Panc1 (cell line): ENCODE measurements at regions not wholly inside any gene's neighbourhood (a gene's known extent, or its start where the extent isn't known, plus 50 kb on each side); places are given as distances from the start of the nearest gene placed in this dataset.

ENCODE experiments used
- ATAC-seq: fragments of 200-7000 bp; cut with Tn5 transposase; 2 replicates; pipeline ENCODE4 v1.9.1; 2020; ENCODE audit warnings: mild to moderate bottlenecking, moderate library complexity
- BruUV-seq: library from RNA; stranded (reverse); fragments of 400-500 nt; replicated peaks from 2 replicates; lab custom pipeline; 2021; lab: Mats Ljungman, UMichigan
- CTCF ChIA-PET: fragments of 300-600 bp; sonication (Branson Sonifier 250); formaldehyde crosslinking; loops from one replicate; lab custom pipeline; 2022; ENCODE audit warnings: antibody characterized with exemption; lab: Charles Lee
- POLR2A ChIA-PET: fragments of 300-600 bp; sonication (Branson Sonifier 250); formaldehyde crosslinking; loops from one replicate; lab custom pipeline; 2022; ENCODE audit warnings: antibody characterized with exemption; lab: Charles Lee
- DNase-seq: peaks from one replicate; pipeline ENCODE4 v3.0.0-alpha.2; 2010; ENCODE audit warnings: low read depth, low spot score
- H3K27ac ChIP-seq: 2 replicates; pipeline ENCODE4 v1.5.1; 2011; ENCODE audit warnings: mild to moderate bottlenecking, low read length, inconsistent platforms
- H3K27me3 ChIP-seq: fragments of 200-500 bp; sonication (Bioruptor generic); 2 replicates; pipeline ENCODE4 v1.6.0; 2014; ENCODE audit warnings: low read length, inconsistent platforms; ENCODE audit not compliant: control insufficient read depth, insufficient read depth
- H3K36me3 ChIP-seq: fragments of 200-500 bp; sonication (Bioruptor generic); 2 replicates; pipeline ENCODE4 v1.5.1; 2014; ENCODE audit warnings: inconsistent platforms, mild to moderate bottlenecking, low read length, moderate library complexity; ENCODE audit not compliant: control insufficient read depth, insufficient read depth
- H3K4me1 ChIP-seq: 2 replicates; pipeline ENCODE4 v1.5.1; 2011; ENCODE audit warnings: inconsistent platforms, mild to moderate bottlenecking, low read length, moderate library complexity; ENCODE audit not compliant: control insufficient read depth, insufficient read depth
- H3K4me3 ChIP-seq, 2 experiments: 2 replicates each; pipeline ENCODE4 v1.5.1; 2011 to 2012; ENCODE audit warnings: low read depth in 2 of 2, low read length in 2 of 2, mild to moderate bottlenecking in 2 of 2, inconsistent platforms in 1 of 2, moderate library complexity in 1 of 2
- H3K9me3 ChIP-seq: fragments of 200-500 bp; sonication (Bioruptor generic); 2 replicates; pipeline ENCODE4 v1.5.1; 2014; ENCODE audit warnings: low read depth, mild to moderate bottlenecking, inconsistent platforms, low read length, moderate library complexity; ENCODE audit not compliant: control insufficient read depth, insufficient read depth
- CTCF ChIP-seq: fragments of 450-650 bp; IDR thresholded peaks from 2 replicates; pipeline ENCODE4 v1.5.1; 2017; ENCODE audit warnings: mild to moderate bottlenecking
- POLR2AphosphoS5 ChIP-seq: IDR thresholded peaks from 2 replicates; pipeline ENCODE4 v1.6.1; 2012; ENCODE audit warnings: mild to moderate bottlenecking, low read depth, low read length, moderate library complexity
- REST ChIP-seq, 2 experiments: IDR thresholded peaks; 2 replicates each; pipeline ENCODE4 v1.6.1; 2011 to 2012; ENCODE audit warnings: low read depth in 2 of 2, control low read depth in 1 of 2, low read length in 1 of 2, mild to moderate bottlenecking in 1 of 2, moderate library complexity in 1 of 2; ENCODE audit not compliant: insufficient read depth in 1 of 2
- SIN3A ChIP-seq: IDR thresholded peaks from 2 replicates; pipeline ENCODE4 v1.6.1; 2012; ENCODE audit warnings: low read depth, mild to moderate bottlenecking, low read length, moderate library complexity, borderline replicate concordance; ENCODE audit not compliant: insufficient read depth
- TCF7L2 ChIP-seq: IDR thresholded peaks from 2 replicates; pipeline ENCODE4 v1.6.1; 2011; ENCODE audit warnings: mild to moderate bottlenecking, low read depth, low read length, inconsistent platforms
- in situ Hi-C: cut with HindIII; loops from 2 replicates; pipeline ENCODE4 v1.10.0; 2016; ENCODE audit warnings: low sequenced_read_pairs, low pct_unique_long_range_greater_than_20kb
- intact Hi-C: fragments of 100-400 bp; cut with micrococcal nuclease; formaldehyde crosslinking; loops from one replicate; pipeline ENCODE4 v1.10.0; 2022; ENCODE audit not compliant: unreplicated experiment

GRCh38 chr7:32223721-32224120 lies 153.5 kb upstream of the PDE1C start:
- no peaks in the 10 kb centered on the region; the same call in 1 of the 2 replicates for H3K27me3 ChIP-seq
- POLR2A ChIA-PET = no interaction called here
- no peak overlapping the region for H3K27ac ChIP-seq
- intact Hi-C loops = no loop called here
- no peaks in the 10 kb centered on the region for H3K36me3 ChIP-seq
- DNase-seq (no peak), ATAC-seq (no peak)
- no peaks in the 10 kb centered on the region for H3K9me3 ChIP-seq
- no TSS peak for BruUV-seq
- H3K4me3 ChIP-seq = no peak overlapping the region
- CTCF ChIA-PET = no interaction called here
- H3K4me1 ChIP-seq = no peaks in the 10 kb centered on the region
- TF ChIP-seq SIN3A (no peak), CTCF (no peak), REST (IDR thresholded peaks at IDR 0.05; ENCODE audit: insufficient read depth in 1 of 2, low read depth in 2 of 2, low read length in 1 of 2) (no peak), POLR2AphosphoS5 (no peak), TCF7L2 (no peak)
- in situ Hi-C loops = no loop called here

- Histone ChIP-seq H3K27ac (no peak overlapping the region), H3K27me3 (no peaks in the 10 kb centered on the region; the same call in none of the 2 replicates), H3K36me3 (no peaks in the 10 kb centered on the region), H3K4me1 (no peaks in the 10 kb centered on the region), H3K9me3 (no peaks in the 10 kb centered on the region), H3K4me3 (no peak overlapping the region)
- no peak for TF ChIP-seq POLR2AphosphoS5
- DNase-seq = no peak
- CTCF ChIA-PET = no interaction called here
- POLR2A ChIA-PET = no interaction called here
- in situ Hi-C loops (no loop called here), intact Hi-C loops (no loop called here)
- no TSS peak for BruUV-seq
- ATAC-seq = no peak
Observed at GRCh38 chr7:32223071-32223650, 153.0 kb upstream of the PDE1C start.

- no peak overlapping the region for H3K27ac ChIP-seq
- no peak for TF ChIP-seq TCF7L2
- no peak for TF ChIP-seq CTCF
- no peak for TF ChIP-seq POLR2AphosphoS5
- no peak for TF ChIP-seq SIN3A
- TF ChIP-seq REST (IDR thresholded peaks at IDR 0.05; ENCODE audit: insufficient read depth in 1 of 2, low read depth in 2 of 2, low read length in 1 of 2) = no peak
- no TSS peak for BruUV-seq
- in situ Hi-C loops = no loop called here
- H3K9me3 ChIP-seq = no peaks in the 10 kb centered on the region
- DNase-seq (no peak), ATAC-seq (no peak)
- H3K27me3 ChIP-seq = peaks cover 3% of the 10 kb centered on the region
- no peaks in the 10 kb centered on the region for H3K36me3 ChIP-seq
- H3K4me1 ChIP-seq = no peaks in the 10 kb centered on the region
- intact Hi-C loops = no loop called here
- H3K4me3 ChIP-seq = no peak overlapping the region
- ChIA-PET POLR2A (no interaction called here), CTCF (interaction anchor here (0.6 kb wide), 1 partner anchor 125 kb away, joined by 5 read pairs; no protein-coding TSS in a partner anchor)
Observed at GRCh38 chr7:32222251-32222900, 152.2 kb upstream of the PDE1C start.
